HEK293T (cell line): ENCODE measurements at regions not wholly inside any gene's neighbourhood (a gene's known extent, or its start where the extent isn't known, plus 50 kb on each side); places are given as distances from the start of the nearest gene placed in this dataset.

ENCODE experiments used
- ARNT ChIP-seq: fragments of 450-650 bp; IDR thresholded peaks from 2 replicates; pipeline ENCODE4 v1.6.1; 2017; ENCODE audit warnings: mild to moderate bottlenecking
- BHLHE40 ChIP-seq: fragments of 450-650 bp; IDR thresholded peaks from 2 replicates; pipeline ENCODE4 v1.6.1; 2016; ENCODE audit warnings: mild to moderate bottlenecking, moderate library complexity, borderline replicate concordance
- FOXA1 ChIP-seq: fragments of 450-650 bp; IDR thresholded peaks from 2 replicates; pipeline ENCODE4 v1.6.1; 2016; ENCODE audit warnings: mild to moderate bottlenecking
- FOXK2 ChIP-seq: fragments of 450-650 bp; IDR thresholded peaks from 2 replicates; pipeline ENCODE4 v1.6.1; 2016; ENCODE audit warnings: mild to moderate bottlenecking
- HDGF ChIP-seq: fragments of 450-650 bp; IDR thresholded peaks from 2 replicates; pipeline ENCODE4 v1.6.1; 2017; ENCODE audit warnings: antibody characterized with exemption, borderline replicate concordance
- ZNF384 ChIP-seq: fragments of 450-650 bp; IDR thresholded peaks from 2 replicates; pipeline ENCODE4 v1.6.1; 2016

- no peak for TF ChIP-seq FOXA1
- TF ChIP-seq BHLHE40: no peak
- TF ChIP-seq ARNT: no peak
- TF ChIP-seq HDGF: no peak
- no peak for TF ChIP-seq FOXK2
- TF ChIP-seq ZNF384: no peak
These were observed 101.4 kb upstream of the PIK3CG start for GRCh38 chr7:106763717-106764116.
